ENCODE measurements at regions not wholly inside any gene's neighbourhood (a gene's known extent, or its start where the extent isn't known, plus 50 kb on each side); places are given as distances from the start of the nearest gene placed in this dataset.

- TF ChIP-seq ESRRA (CRISPR knock-in tag; IDR thresholded peaks at IDR 0.05; ENCODE audit: borderline replicate concordance) (no peak), ZNF512 (CRISPR knock-in tag; IDR thresholded peaks at IDR 0.05; ENCODE audit: borderline replicate concordance) (no peak), NFYB (CRISPR knock-in tag; conservative IDR thresholded peaks at IDR 0.05; ENCODE audit: low read depth) (no peak), CTCF (IDR thresholded peaks at IDR 0.05) (no peak), ZMAT4 (CRISPR knock-in tag; IDR thresholded peaks at IDR 0.05) (no peak), ARID4B (CRISPR knock-in tag; IDR thresholded peaks at IDR 0.05; ENCODE audit: borderline replicate concordance) (no peak), ZNF281 (CRISPR knock-in tag; IDR thresholded peaks at IDR 0.05) (no peak), MYBL2 (CRISPR knock-in tag; IDR thresholded peaks at IDR 0.05) (no peak), GRHL2 (CRISPR knock-in tag; IDR thresholded peaks at IDR 0.05; ENCODE audit: insufficient replicate concordance, severe bottlenecking) (no peak), MLX (CRISPR knock-in tag; IDR thresholded peaks at IDR 0.05) (no peak), RELA (CRISPR knock-in tag; IDR thresholded peaks at IDR 0.05; ENCODE audit: borderline replicate concordance) (no peak), E2F5 (CRISPR knock-in tag; IDR thresholded peaks at IDR 0.05) (no peak), ATF3 (CRISPR knock-in tag; conservative IDR thresholded peaks at IDR 0.05) (no peak), FOXK1 (CRISPR knock-in tag; IDR thresholded peaks at IDR 0.05) (no peak), JUN (CRISPR knock-in tag; IDR thresholded peaks at IDR 0.05) (no peak)
- Mint-ChIP-seq H3K4me1 (peaks cover 80% of the 10 kb centered on the region), H3K27me3 (ENCODE audit: low read depth) (peaks cover 6% of the 10 kb centered on the region), H3K4me3 (peak overlapping the region; percentile 33), H3K27ac (no peak overlapping the region), H3K9me3 (no peaks in the 10 kb centered on the region), H3K36me3 (no peaks in the 10 kb centered on the region)
- ChIA-PET CTCF (interaction anchor here (1.2 to 2.8 kb wide), 2 partner anchors 11 to 17 kb away, joined by 3 to 10 read pairs; no protein-coding TSS in a partner anchor), POLR2A (interaction anchor here (0.6 kb wide), 1 partner anchor 178 kb away, joined by 3 read pairs; no protein-coding TSS in a partner anchor)
- DNase-seq (ENCODE audit: low spot score) = no peak
- ATAC-seq = no peak
Measured at GRCh38 chr15:96703794-96704550, 373.5 kb downstream of the NR2F2 start.

Measured in WTC11 (cell line).